A549 (cell line): ENCODE measurements at regions not wholly inside any gene's neighbourhood (a gene's known extent, or its start where the extent isn't known, plus 50 kb on each side); places are given as distances from the start of the nearest gene placed in this dataset.

Experiments used
- EP300 ChIP-seq, 2 experiments: fragments of >200 bp; sonication (Bioruptor Twin); formaldehyde crosslinking; IDR thresholded peaks; 2 replicates in 1 of 2; 3 replicates in 1 of 2; pipeline ENCODE4 v1.6.1; 2016 to 2017
- FOSL2 ChIP-seq, 2 experiments: fragments of 450-650 bp in 1 of 2; fragments of >200 bp in 1 of 2; sonication (Bioruptor Twin) in 1 of 2; formaldehyde crosslinking; IDR thresholded peaks; 2 replicates each; pipeline versions ENCODE4 v1.5.0 to v1.6.1; 2016 to 2020; ENCODE audit warnings: mild to moderate bottlenecking in 1 of 2, moderate library complexity in 1 of 2
- MAFK ChIP-seq: fragments of 450-650 bp; IDR thresholded peaks from 2 replicates; pipeline ENCODE4 v1.6.1; 2014; ENCODE audit not compliant: partially characterized antibody
- NR3C1 ChIP-seq: fragments of >200 bp; sonication (Bioruptor Twin); formaldehyde crosslinking; IDR thresholded peaks from 3 replicates; pipeline ENCODE4 v1.6.1; 2017
- TF ChIP-seq, protein P1 (sequence below): fragments of >200 bp; sonication (Bioruptor Twin); formaldehyde crosslinking; IDR thresholded peaks from 3 replicates; pipeline ENCODE4 v1.5.1; 2016

DNA sequence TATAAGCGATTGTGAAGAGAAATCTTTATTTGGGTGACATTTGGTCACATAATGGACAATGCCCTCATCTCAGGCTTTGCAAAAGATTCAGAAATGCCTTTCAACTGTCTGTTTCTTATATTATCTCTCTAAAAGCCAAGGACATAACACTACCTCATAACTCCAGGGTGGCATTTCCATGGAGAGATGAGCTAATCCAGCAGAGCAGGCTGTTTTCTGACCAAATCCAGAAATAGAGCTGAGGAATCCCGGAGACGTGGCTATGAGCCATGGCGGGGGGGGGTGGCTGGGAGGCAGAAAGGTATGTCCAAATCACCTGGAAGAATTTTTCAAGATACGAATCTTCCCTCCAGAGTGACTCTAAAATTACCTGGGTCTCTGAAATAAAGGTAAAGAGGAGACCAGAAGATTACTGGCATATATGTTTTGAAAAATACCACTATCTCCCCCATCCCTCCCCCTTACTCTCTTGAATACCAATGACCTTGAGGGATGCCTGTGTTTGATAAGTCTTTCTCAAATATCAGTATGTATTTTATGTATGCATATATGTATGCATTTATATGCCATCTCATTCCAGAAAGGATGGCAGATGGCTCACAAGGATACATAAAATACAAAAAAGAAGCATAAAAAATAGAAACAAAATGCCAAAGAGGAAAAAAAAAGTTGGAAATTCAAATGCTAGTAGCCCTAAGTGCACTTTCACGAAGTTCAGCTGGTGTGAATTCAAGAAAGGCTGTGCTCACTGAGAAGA lies 296.0 kb upstream of the MGAT5 start:
- TF ChIP-seq, protein P1, sequence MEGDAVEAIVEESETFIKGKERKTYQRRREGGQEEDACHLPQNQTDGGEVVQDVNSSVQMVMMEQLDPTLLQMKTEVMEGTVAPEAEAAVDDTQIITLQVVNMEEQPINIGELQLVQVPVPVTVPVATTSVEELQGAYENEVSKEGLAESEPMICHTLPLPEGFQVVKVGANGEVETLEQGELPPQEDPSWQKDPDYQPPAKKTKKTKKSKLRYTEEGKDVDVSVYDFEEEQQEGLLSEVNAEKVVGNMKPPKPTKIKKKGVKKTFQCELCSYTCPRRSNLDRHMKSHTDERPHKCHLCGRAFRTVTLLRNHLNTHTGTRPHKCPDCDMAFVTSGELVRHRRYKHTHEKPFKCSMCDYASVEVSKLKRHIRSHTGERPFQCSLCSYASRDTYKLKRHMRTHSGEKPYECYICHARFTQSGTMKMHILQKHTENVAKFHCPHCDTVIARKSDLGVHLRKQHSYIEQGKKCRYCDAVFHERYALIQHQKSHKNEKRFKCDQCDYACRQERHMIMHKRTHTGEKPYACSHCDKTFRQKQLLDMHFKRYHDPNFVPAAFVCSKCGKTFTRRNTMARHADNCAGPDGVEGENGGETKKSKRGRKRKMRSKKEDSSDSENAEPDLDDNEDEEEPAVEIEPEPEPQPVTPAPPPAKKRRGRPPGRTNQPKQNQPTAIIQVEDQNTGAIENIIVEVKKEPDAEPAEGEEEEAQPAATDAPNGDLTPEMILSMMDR = no peak
- TF ChIP-seq NR3C1 (no peak), FOSL2 (IDR thresholded peaks at IDR 0.05) (no peak), FOSL2 (CRISPR knock-in tag; IDR thresholded peaks at IDR 0.05) (no peak), MAFK (no peak), EP300 (IDR thresholded peaks at IDR 0.05) (no peak)
